Endothelial cell of umbilical vein (primary cell): ENCODE measurements at regions not wholly inside any gene's neighbourhood (a gene's known extent, or its start where the extent isn't known, plus 50 kb on each side); places are given as distances from the start of the nearest gene placed in this dataset.

Experiments
- BruUV-seq: library from RNA; stranded (reverse); fragments of 400-500 nt; replicated peaks from 2 replicates; lab custom pipeline; 2021; lab: Mats Ljungman, UMichigan
- CTCF ChIA-PET: fragments of 300-600, 350-600 bp; sonication (Branson Sonifier 250); formaldehyde crosslinking; loops from one replicate; lab custom pipeline; 2021; ENCODE audit warnings: antibody characterized with exemption, inconsistent platforms; lab: Charles Lee
- POLR2A ChIA-PET: fragments of 300-600, 350-600 bp; sonication (Branson Sonifier 250); formaldehyde crosslinking; loops from one replicate; lab custom pipeline; 2021; ENCODE audit warnings: antibody characterized with exemption, inconsistent platforms; lab: Charles Lee
- DNase-seq: peaks from one replicate; pipeline ENCODE4 v3.0.0-alpha.2; 2011; ENCODE audit warnings: low read depth, low spot score
- FAIRE-seq: peaks from 2 replicates; lab custom pipeline; 2011; peaks lifted over from hg19 to GRCh38; lab: Jason Lieb, UNC
- H2AFZ ChIP-seq: 2 replicates; pipeline ENCODE4 v1.6.0; 2012; ENCODE audit warnings: low read depth, low read length, control low read depth, inconsistent platforms
- H3K27ac ChIP-seq: 2 replicates; pipeline ENCODE4 v1.5.1; 2011; ENCODE audit warnings: low read depth, mild to moderate bottlenecking, control low read depth, low read length, moderate library complexity; ENCODE audit not compliant: insufficient read depth
- H3K27me3 ChIP-seq, 2 experiments: 2 replicates each; pipeline versions ENCODE4 v1.6.0 to v1.6.1; 2011; ENCODE audit warnings: low read length in 2 of 2, mixed read lengths in 1 of 2; ENCODE audit not compliant: control insufficient read depth in 2 of 2, insufficient read depth in 2 of 2
- H3K36me3 ChIP-seq, 2 experiments: 2 replicates in 1 of 2; 3 replicates in 1 of 2; pipeline ENCODE4 v1.5.1; 2011; ENCODE audit warnings: low read length in 2 of 2, mild to moderate bottlenecking in 1 of 2, moderate library complexity in 1 of 2; ENCODE audit not compliant: control insufficient read depth in 2 of 2, insufficient read depth in 2 of 2; ENCODE audit errors: extremely low read depth in 1 of 2
- H3K4me1 ChIP-seq: 3 replicates; pipeline ENCODE4 v1.5.1; 2011; ENCODE audit warnings: mild to moderate bottlenecking, low read length; ENCODE audit not compliant: control insufficient read depth, insufficient read depth; ENCODE audit errors: extremely low read depth
- H3K4me2 ChIP-seq: 2 replicates; pipeline ENCODE4 v1.6.1; 2011; ENCODE audit warnings: low read length, control low read depth, mixed read lengths; ENCODE audit not compliant: insufficient read depth
- H3K4me3 ChIP-seq, 3 experiments: fragments of 200-600 bp in 1 of 3; sonication (generic), shearing (Covaris generic) in 1 of 3; replicated peaks in 1 of 3; 2 replicates each; pipeline ENCODE4 v1.5.1; 2011 to 2016; ENCODE audit warnings: control low read depth in 3 of 3, low read length in 3 of 3, mild to moderate bottlenecking in 2 of 3, inconsistent platforms in 1 of 3, low read depth in 1 of 3, moderate library complexity in 1 of 3; ENCODE audit not compliant: insufficient read depth in 1 of 3
- H3K79me2 ChIP-seq: 2 replicates; pipeline ENCODE4 v1.6.0; 2012; ENCODE audit warnings: low read length, inconsistent platforms; ENCODE audit not compliant: control insufficient read depth, insufficient read depth
- H3K9ac ChIP-seq: replicated peaks from 2 replicates; pipeline ENCODE3; 2011; ENCODE audit warnings: low read length, control low read depth; ENCODE audit not compliant: insufficient read depth; ENCODE audit errors: extremely low read depth
- H3K9me1 ChIP-seq: replicated peaks from 3 replicates; pipeline ENCODE4 v1.6.0; 2011; ENCODE audit warnings: mild to moderate bottlenecking, low read length; ENCODE audit not compliant: control insufficient read depth, insufficient read depth; ENCODE audit errors: extremely low read depth
- H3K9me3 ChIP-seq: replicated peaks from 2 replicates; pipeline ENCODE4 v1.5.1; 2012; ENCODE audit warnings: low read length, inconsistent platforms; ENCODE audit not compliant: control insufficient read depth, insufficient read depth
- H4K20me1 ChIP-seq: replicated peaks from 2 replicates; pipeline ENCODE3; 2011; ENCODE audit warnings: mild to moderate bottlenecking, low read length; ENCODE audit not compliant: control insufficient read depth, insufficient read depth; ENCODE audit errors: extremely low read depth
- EZH2 ChIP-seq: IDR thresholded peaks from 2 replicates; pipeline ENCODE4 v1.6.1; 2012; ENCODE audit warnings: borderline replicate concordance, low read depth, mild to moderate bottlenecking, moderate library complexity, low read length, inconsistent platforms; ENCODE audit not compliant: severe bottlenecking
- FOS ChIP-seq: IDR thresholded peaks from 2 replicates; pipeline ENCODE4 v1.6.1; 2011; ENCODE audit warnings: mild to moderate bottlenecking, low read length, moderate library complexity, borderline replicate concordance; ENCODE audit not compliant: insufficient read depth
- GATA2 ChIP-seq: IDR thresholded peaks from 2 replicates; pipeline ENCODE4 v1.7.0; 2011; ENCODE audit warnings: low read depth, mild to moderate bottlenecking, moderate library complexity, mixed read lengths, low read length; ENCODE audit not compliant: insufficient read length, insufficient read depth
- JUN ChIP-seq: IDR thresholded peaks from 2 replicates; pipeline ENCODE4 v1.6.1; 2011; ENCODE audit warnings: borderline replicate concordance, low read depth; ENCODE audit not compliant: insufficient read length, insufficient read depth
- MAX ChIP-seq: IDR thresholded peaks from 2 replicates; pipeline ENCODE4 v1.6.1; 2011; ENCODE audit not compliant: insufficient read depth, insufficient read length
- MYC ChIP-seq: IDR thresholded peaks from one replicate; pipeline ENCODE4 v1.6.1; 2011; ENCODE audit warnings: mild to moderate bottlenecking, low read depth, low read length
- POLR2A ChIP-seq: IDR thresholded peaks from 2 replicates; pipeline ENCODE4 v1.6.1; 2012; ENCODE audit warnings: low read depth, mild to moderate bottlenecking, control low read depth, low read length
- POLR2AphosphoS5 ChIP-seq: IDR thresholded peaks from 2 replicates; pipeline ENCODE4 v1.6.1; 2012; ENCODE audit warnings: low read depth, mild to moderate bottlenecking, control low read depth, low read length, moderate library complexity; ENCODE audit not compliant: insufficient read depth
- dilution Hi-C: fragments of 300-500 bp; cut with MboI; formaldehyde crosslinking; loops from one replicate; pipeline ENCODE4 v1.15.0; 2019; ENCODE audit warnings: low sequenced_read_pairs; ENCODE audit not compliant: extremely low pct_ligation_motif_present
- intact Hi-C: fragments of 100-400 bp; cut with micrococcal nuclease; formaldehyde crosslinking; loops from one replicate; pipeline ENCODE4 v1.10.0; 2022
- TF ChIP-seq, protein P1 (sequence below), 2 donors: IDR thresholded peaks; 1 replicate in 1 of 2; 2 replicates in 1 of 2; pipeline ENCODE4 v1.5.1; 2011; ENCODE audit warnings: low read length in 2 of 2, mild to moderate bottlenecking in 2 of 2, moderate library complexity in 2 of 2, control low read depth in 1 of 2, inconsistent platforms in 1 of 2, low read depth in 1 of 2; ENCODE audit not compliant: insufficient read depth in 1 of 2; ENCODE audit errors: extremely low read depth in 1 of 2

DNA sequence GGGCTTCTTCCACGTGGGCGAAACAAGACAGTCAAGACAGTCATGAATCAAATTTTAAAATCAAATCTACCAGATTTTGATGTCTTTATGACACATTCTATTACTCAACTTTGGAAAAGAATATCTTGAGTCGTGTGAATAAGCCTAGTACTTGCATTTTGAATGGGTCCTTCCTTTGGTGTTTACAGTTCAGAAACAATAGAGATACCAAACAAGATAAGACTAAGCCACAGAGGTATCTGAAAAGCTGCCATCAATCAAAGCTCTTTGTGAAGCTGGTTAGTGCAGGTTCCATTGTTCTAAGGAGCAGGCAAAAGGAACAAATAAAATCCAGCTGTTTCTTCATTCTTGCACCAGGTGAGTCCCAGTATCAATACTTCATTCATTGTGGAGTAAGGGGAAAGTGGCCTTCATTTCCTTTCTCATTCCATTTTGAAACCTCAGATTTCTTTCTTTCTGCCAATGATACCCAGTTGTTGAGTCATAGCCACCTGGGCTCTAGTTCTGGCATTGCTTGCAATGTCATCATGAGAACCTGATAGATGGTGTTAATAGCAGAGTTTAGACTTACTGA lies 151.7 kb upstream of the L3MBTL4 start:
- ChIA-PET POLR2A (no interaction called here), CTCF (no interaction called here)
- no peak overlapping the region for H3K4me3 ChIP-seq
- no peaks in the 10 kb centered on the region for H3K27me3 ChIP-seq
- H3K9ac ChIP-seq: no peak overlapping the region
- no peaks in the 10 kb centered on the region for H3K36me3 ChIP-seq
- H3K4me1 ChIP-seq: no peaks in the 10 kb centered on the region
- H3K9me3 ChIP-seq: no peaks in the 10 kb centered on the region
- FAIRE-seq (no peak), DNase-seq (no peak)
- dilution Hi-C loops (no loop called here), intact Hi-C loops (no loop called here)
- no peaks in the 10 kb centered on the region for H3K9me1 ChIP-seq
- H3K27ac ChIP-seq: no peak overlapping the region
- no peak overlapping the region for H3K4me2 ChIP-seq
- no peaks in the 10 kb centered on the region for H3K79me2 ChIP-seq
- TF ChIP-seq MAX (no peak), GATA2 (no peak), POLR2AphosphoS5 (no peak), JUN (no peak), EZH2 (no peak), MYC (no peak), POLR2A (no peak)
- no TSS peak for BruUV-seq
- no peak overlapping the region for H2AFZ ChIP-seq
- no peaks in the 10 kb centered on the region for H4K20me1 ChIP-seq

DNA sequence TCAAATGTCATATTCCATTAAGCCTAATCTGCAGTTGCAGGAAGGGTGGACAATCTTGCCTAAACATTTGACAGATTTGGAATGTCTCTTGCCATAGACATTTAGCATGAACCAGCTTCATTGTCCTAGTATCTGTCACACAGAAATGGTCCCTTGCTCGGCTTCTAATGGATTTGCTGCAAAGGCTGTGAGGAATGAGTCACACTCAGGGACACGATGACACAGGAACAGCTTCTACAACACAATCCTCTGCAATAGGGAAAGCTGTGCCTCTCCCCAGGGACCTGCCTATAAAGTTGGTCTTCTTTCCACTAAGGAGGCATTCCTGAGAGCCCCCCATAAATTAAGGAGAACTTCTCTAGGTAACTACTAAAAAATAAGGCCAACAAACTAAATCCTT lies 155.1 kb upstream of the L3MBTL4 start:
- no peaks in the 10 kb centered on the region for H3K79me2 ChIP-seq
- no peaks in the 10 kb centered on the region for H3K27me3 ChIP-seq
- H3K4me2 ChIP-seq: no peak overlapping the region
- H3K9me1 ChIP-seq: no peaks in the 10 kb centered on the region
- H4K20me1 ChIP-seq: no peaks in the 10 kb centered on the region
- FAIRE-seq: no peak
- no peak for TF ChIP-seq JUN
- TF ChIP-seq POLR2AphosphoS5: no peak
- TF ChIP-seq POLR2A: no peak
- no peak for TF ChIP-seq MYC
- no peak for TF ChIP-seq MAX
- TF ChIP-seq GATA2: no peak
- no peak for TF ChIP-seq EZH2
- TF ChIP-seq, protein P1, sequence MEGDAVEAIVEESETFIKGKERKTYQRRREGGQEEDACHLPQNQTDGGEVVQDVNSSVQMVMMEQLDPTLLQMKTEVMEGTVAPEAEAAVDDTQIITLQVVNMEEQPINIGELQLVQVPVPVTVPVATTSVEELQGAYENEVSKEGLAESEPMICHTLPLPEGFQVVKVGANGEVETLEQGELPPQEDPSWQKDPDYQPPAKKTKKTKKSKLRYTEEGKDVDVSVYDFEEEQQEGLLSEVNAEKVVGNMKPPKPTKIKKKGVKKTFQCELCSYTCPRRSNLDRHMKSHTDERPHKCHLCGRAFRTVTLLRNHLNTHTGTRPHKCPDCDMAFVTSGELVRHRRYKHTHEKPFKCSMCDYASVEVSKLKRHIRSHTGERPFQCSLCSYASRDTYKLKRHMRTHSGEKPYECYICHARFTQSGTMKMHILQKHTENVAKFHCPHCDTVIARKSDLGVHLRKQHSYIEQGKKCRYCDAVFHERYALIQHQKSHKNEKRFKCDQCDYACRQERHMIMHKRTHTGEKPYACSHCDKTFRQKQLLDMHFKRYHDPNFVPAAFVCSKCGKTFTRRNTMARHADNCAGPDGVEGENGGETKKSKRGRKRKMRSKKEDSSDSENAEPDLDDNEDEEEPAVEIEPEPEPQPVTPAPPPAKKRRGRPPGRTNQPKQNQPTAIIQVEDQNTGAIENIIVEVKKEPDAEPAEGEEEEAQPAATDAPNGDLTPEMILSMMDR (IDR thresholded peaks at IDR 0.05; ENCODE audit: extremely low read depth in 1 of 2, insufficient read depth in 1 of 2, low read depth in 1 of 2, low read length in 2 of 2): no peak
- TF ChIP-seq FOS: no peak
- intact Hi-C loops (no loop called here), dilution Hi-C loops (no loop called here)
- H3K27ac ChIP-seq: no peak overlapping the region
- H2AFZ ChIP-seq: no peak overlapping the region
- no peaks in the 10 kb centered on the region for H3K36me3 ChIP-seq
- no TSS peak for BruUV-seq
- no peak for DNase-seq
- POLR2A ChIA-PET: no interaction called here
- no peak overlapping the region for H3K9ac ChIP-seq
- no peak overlapping the region for H3K4me3 ChIP-seq
- CTCF ChIA-PET: no interaction called here
- no peaks in the 10 kb centered on the region for H3K4me1 ChIP-seq
- H3K9me3 ChIP-seq: no peaks in the 10 kb centered on the region
